Epithelial cell of esophagus (primary cell): ENCODE measurements at regions not wholly inside any gene's neighbourhood (a gene's known extent, or its start where the extent isn't known, plus 50 kb on each side); places are given as distances from the start of the nearest gene placed in this dataset.
A peak's percentile ranks its signal among the peaks of the same experiment; 100 is the strongest.

Experiments
- DNase-seq: peaks from one replicate; pipeline ENCODE4 v3.0.0; 2010; ENCODE audit warnings: low read depth
- H3K4me3 ChIP-seq: 2 replicates; pipeline ENCODE4 v1.5.1; 2011; ENCODE audit warnings: mild to moderate bottlenecking, low read length, control low read depth
- TF ChIP-seq, protein P1 (sequence below): IDR thresholded peaks from 2 replicates; pipeline ENCODE4 v1.5.1; 2011; ENCODE audit warnings: low read depth, mild to moderate bottlenecking, low read length, control low read depth, inconsistent platforms; ENCODE audit not compliant: insufficient read depth; ENCODE audit errors: missing control alignments

DNA sequence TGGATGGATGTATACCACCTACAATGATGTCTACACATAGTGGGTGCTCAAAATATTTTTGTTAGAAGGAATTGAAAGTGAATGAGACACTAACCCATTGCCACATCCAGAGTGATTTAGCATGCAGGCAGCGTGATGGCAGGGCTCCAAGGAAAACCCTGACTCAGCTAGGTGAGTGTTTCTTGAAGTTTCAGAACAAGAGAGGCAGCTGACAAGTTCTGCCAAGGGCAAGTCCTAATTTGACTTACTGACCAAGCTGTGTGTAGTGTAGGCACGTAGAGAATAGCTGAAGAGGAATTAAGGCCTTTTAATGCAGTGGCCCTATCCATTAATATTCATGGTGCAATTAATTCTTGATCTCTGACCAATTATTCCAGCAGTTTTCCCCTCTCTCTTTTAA is 107.8 kb upstream of the ATP10B start:
- no peak overlapping the region for H3K4me3 ChIP-seq
- TF ChIP-seq, protein P1, sequence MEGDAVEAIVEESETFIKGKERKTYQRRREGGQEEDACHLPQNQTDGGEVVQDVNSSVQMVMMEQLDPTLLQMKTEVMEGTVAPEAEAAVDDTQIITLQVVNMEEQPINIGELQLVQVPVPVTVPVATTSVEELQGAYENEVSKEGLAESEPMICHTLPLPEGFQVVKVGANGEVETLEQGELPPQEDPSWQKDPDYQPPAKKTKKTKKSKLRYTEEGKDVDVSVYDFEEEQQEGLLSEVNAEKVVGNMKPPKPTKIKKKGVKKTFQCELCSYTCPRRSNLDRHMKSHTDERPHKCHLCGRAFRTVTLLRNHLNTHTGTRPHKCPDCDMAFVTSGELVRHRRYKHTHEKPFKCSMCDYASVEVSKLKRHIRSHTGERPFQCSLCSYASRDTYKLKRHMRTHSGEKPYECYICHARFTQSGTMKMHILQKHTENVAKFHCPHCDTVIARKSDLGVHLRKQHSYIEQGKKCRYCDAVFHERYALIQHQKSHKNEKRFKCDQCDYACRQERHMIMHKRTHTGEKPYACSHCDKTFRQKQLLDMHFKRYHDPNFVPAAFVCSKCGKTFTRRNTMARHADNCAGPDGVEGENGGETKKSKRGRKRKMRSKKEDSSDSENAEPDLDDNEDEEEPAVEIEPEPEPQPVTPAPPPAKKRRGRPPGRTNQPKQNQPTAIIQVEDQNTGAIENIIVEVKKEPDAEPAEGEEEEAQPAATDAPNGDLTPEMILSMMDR, result no peak
- peak; percentile 99 for DNase-seq

GRCh38 chr5:160957312-160957861 is 105.4 kb upstream of the ATP10B start:
- no peak for DNase-seq
- no peak overlapping the region for H3K4me3 ChIP-seq
- TF ChIP-seq, protein P1, result no peak

- TF ChIP-seq, protein P1, result no peak
- H3K4me3 ChIP-seq, result no peak overlapping the region
- DNase-seq, result no peak
Observed at GRCh38 chr5:160956051-160956450, 104.0 kb upstream of the ATP10B start.

GRCh38 chr5:160950311-160950710 is 98.3 kb upstream of the ATP10B start:
- TF ChIP-seq, protein P1, result no peak
- H3K4me3 ChIP-seq, result no peak overlapping the region
- DNase-seq, result no peak

GRCh38 chr5:160940725-160941124 is 88.7 kb upstream of the ATP10B start:
- no peak overlapping the region for H3K4me3 ChIP-seq
- DNase-seq, result no peak
- TF ChIP-seq, protein P1, result no peak

DNA sequence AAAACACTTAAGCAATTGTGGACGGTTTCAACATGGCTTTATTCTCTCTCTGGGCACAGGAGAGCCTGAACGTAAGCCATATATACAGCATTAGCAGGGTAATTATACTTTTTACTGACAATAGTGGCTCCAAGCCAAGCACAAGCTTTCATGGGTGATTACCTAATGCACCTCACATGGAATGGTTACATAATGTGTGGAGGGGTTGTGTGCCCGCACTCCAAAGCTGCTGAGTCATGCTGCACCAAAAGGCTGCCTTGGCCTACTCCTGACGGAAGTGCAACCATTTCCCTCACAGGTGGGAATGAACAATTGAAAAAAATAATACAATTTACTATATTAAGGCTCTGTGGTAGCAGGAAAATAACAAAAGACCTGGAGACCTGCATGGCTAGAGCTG is 86.5 kb upstream of the ATP10B start:
- TF ChIP-seq, protein P1, result no peak
- no peak overlapping the region for H3K4me3 ChIP-seq
- DNase-seq, result peak; percentile 95

DNA sequence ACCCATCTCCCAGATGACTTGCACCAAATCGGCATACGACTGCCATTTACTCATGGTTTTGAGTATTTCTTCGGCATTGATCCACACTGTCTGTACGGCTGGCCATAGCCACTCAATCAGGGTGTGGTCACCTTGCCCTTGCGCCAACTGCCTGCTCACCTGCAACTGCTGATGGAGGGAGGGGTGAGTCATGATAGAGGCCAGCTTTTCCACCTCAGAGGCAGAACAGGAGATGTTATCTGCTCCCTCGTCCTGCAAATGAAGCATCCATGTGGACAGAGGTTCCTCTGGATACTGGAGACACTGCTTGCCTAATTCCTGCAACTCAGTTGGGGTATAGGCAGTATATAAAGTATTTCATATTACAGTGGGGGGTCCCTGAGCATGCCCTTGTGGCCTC is 85.6 kb upstream of the ATP10B start:
- peak; percentile 48 for DNase-seq
- H3K4me3 ChIP-seq, result no peak overlapping the region
- TF ChIP-seq, protein P1, result no peak
